ENCODE measurements at regions not wholly inside any gene's neighbourhood (a gene's known extent, or its start where the extent isn't known, plus 50 kb on each side); places are given as distances from the start of the nearest gene placed in this dataset.

- no peak for DNase-seq (ENCODE audit: low read depth in 2 of 2)
Observed at GRCh38 chr4:122300776-122301175, 78.0 kb upstream of the ADAD1 start.

- no peak for DNase-seq (ENCODE audit: low read depth in 2 of 2)
Observed at GRCh38 chr4:122305853-122306252, 73.0 kb upstream of the ADAD1 start.

DNA sequence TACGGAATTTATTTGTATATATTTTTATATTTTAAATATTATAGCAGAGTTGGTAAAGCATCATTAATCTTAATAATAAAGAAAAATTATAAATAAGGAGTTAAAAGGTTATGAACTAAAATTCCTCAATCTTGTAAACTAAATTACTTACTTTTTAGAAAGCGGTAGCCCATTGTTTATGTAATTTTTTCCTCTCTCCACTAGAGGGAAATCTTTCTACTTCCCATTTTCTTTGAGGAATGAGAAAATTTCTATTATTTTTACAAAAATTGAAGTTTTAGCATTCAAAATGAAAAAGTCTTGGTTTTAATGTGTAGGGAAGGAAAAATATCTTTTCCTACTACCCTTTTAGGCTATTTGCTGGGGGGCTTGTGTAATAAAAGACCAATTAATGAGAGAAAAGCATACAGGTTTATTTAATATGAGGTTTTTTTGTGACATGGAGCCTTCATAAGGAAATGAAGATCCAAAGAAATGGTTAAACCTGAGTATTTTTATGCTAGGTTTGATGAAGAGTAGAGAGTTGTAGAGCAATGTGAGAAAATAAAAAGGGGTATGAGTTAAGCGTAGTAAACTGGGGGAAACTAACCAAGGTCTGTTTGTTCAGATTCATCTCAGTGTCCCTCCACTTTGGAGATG, 68.7 kb upstream of the ADAD1 start:
- DNase-seq (ENCODE audit: low read depth in 2 of 2) = no peak

DNA sequence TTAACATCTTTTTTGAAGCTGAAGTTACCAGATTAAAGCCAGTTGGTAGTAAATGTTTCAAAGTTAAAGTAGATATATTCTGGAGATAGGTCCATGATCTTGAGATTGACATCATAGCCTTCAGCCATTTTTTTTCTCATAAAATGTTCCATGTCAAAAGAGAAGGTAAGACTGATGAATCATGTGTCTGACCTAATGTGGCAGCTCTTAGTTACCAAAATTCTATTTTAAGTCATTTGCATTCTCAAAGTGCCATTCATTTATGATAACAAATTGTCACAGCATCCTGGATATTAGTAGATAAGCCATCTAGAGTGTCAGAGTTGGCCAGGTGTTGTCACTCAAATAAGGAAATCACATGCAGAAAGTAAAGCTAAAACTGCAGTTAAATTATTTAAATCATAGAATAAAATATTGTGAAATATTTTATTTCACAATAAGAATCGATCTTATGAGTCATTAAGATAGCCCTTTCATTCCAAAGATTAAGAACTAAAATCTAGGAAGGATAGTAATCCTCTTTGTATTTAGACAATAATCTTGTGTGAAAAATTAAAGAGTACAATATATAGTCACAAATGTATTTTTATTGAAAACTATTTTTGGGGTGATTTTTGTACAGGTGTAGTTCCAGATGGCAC, 65.7 kb upstream of the ADAD1 start:
- DNase-seq (ENCODE audit: low read depth in 2 of 2) = no peak

DNA sequence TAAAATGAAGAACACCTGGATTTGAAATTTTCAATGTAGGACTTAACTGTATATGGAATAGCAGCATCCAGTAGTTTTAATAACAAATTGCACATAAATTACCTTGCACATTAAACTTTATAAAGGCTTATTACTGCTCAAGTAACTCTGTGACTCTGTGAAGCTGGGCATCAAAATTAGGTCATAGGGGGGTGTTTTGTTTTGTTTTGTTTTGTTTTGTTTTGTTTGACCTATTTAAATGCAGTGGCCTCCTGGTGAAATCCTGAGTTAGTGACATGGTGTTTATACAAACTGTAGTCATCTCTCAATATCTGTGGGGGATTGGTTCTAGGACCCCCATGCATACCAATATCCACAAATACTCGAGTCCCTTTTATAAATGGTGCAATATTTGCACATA, 51.9 kb upstream of the ADAD1 start:
- DNase-seq (ENCODE audit: low read depth in 2 of 2) = no peak

DNA sequence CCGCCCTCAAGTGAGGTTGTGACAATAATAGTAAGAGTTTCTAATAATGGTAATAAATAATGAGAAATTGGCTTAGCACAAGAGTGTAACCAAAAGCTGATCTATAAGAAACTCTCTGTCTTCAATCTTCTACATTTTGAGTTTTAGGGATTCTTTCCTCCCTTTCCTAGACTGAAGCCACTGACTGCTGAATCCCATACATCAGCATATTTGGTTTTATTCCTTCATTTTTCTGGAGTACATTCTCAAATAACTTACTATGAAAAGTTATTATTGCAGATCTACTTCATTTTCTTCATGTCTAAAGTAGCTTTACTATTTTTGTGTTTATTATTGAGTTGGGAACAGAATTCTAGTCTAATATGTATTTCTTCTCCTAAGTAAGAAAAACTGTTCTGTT, 49.9 kb upstream of the ADAD1 start:
- no peak for DNase-seq (ENCODE audit: low read depth in 2 of 2)

Data from fibroblast of skin of left quadriceps (primary cell).